IMR-90 (cell line): ENCODE measurements at regions not wholly inside any gene's neighbourhood (a gene's known extent, or its start where the extent isn't known, plus 50 kb on each side); places are given as distances from the start of the nearest gene placed in this dataset.

ENCODE experiments used
- ATAC-seq: fragments of 200-7000 bp; cut with Tn5 transposase; 2 replicates; pipeline ENCODE4 v1.9.1; 2020; ENCODE audit warnings: low read depth, mild to moderate bottlenecking, moderate library complexity
- BruUV-seq: library from RNA; stranded (reverse); fragments of 400-500 nt; replicated peaks from 2 replicates; lab custom pipeline; 2021; lab: Mats Ljungman, UMichigan
- CTCF ChIA-PET: fragments of 300-600 bp; formaldehyde crosslinking; extraction: SDS; loops from one replicate; lab custom pipeline; 2021; ENCODE audit warnings: antibody characterized with exemption; lab: Yijun Ruan, JAX
- POLR2A ChIA-PET: fragments of 300-600 bp; sonication (Branson Sonifier 250); formaldehyde crosslinking; loops from one replicate; lab custom pipeline; 2022; ENCODE audit warnings: antibody characterized with exemption; ENCODE audit not compliant: unreplicated experiment; lab: Charles Lee
- DNase-seq: peaks from one replicate; pipeline ENCODE4 v3.0.0; 2013
- H2AFZ ChIP-seq: replicated peaks from 2 replicates; pipeline ENCODE3; 2013; ENCODE audit warnings: low read length, mild to moderate bottlenecking; ENCODE audit not compliant: poor library complexity
- H2AK5ac ChIP-seq: 2 replicates; pipeline ENCODE4 v1.6.1; 2013; ENCODE audit warnings: low read depth, low read length, inconsistent platforms
- H2AK9ac ChIP-seq: replicated peaks from 2 replicates; pipeline ENCODE3; 2013; ENCODE audit warnings: mild to moderate bottlenecking, low read depth, low read length, moderate library complexity; ENCODE audit not compliant: poor library complexity
- H2BK120ac ChIP-seq: 2 replicates; pipeline ENCODE4 v1.6.1; 2013; ENCODE audit warnings: low read depth, low read length, inconsistent platforms
- H2BK15ac ChIP-seq: 3 replicates; pipeline ENCODE4 v1.6.1; 2013; ENCODE audit warnings: low read depth, low read length, inconsistent platforms
- H2BK20ac ChIP-seq: 2 replicates; pipeline ENCODE4 v1.6.1; 2013; ENCODE audit warnings: low read depth, mild to moderate bottlenecking, inconsistent platforms, low read length, moderate library complexity
- H2BK5ac ChIP-seq: 2 replicates; pipeline ENCODE4 v1.6.1; 2013; ENCODE audit warnings: mild to moderate bottlenecking, low read depth, low read length, inconsistent platforms; ENCODE audit not compliant: poor library complexity, severe bottlenecking
- H3K14ac ChIP-seq: replicated peaks from 2 replicates; pipeline ENCODE4 v1.6.1; 2013; ENCODE audit warnings: low read depth, low read length, inconsistent platforms
- H3K18ac ChIP-seq: 2 replicates; pipeline ENCODE4 v1.6.1; 2013; ENCODE audit warnings: low read depth, low read length, control low read depth
- H3K23ac ChIP-seq: 2 replicates; pipeline ENCODE4 v1.6.1; 2013; ENCODE audit warnings: low read depth, low read length, inconsistent platforms
- H3K27ac ChIP-seq: 2 replicates; pipeline ENCODE4 v1.5.1; 2013; ENCODE audit warnings: mild to moderate bottlenecking, control low read depth, low read length; ENCODE audit not compliant: insufficient read depth
- H3K27me3 ChIP-seq: 2 replicates; pipeline ENCODE4 v1.6.1; 2013; ENCODE audit warnings: low read length; ENCODE audit not compliant: control insufficient read depth, insufficient read depth
- H3K36me3 ChIP-seq: 2 replicates; pipeline ENCODE4 v1.6.1; 2013; ENCODE audit warnings: low read length, mixed read lengths; ENCODE audit not compliant: control insufficient read depth, insufficient read depth
- H3K4ac ChIP-seq: 2 replicates; pipeline ENCODE4 v1.6.1; 2013; ENCODE audit warnings: low read depth, low read length, inconsistent platforms
- H3K4me1 ChIP-seq: 2 replicates; pipeline ENCODE4 v1.6.1; 2013; ENCODE audit warnings: low read length, mixed read lengths; ENCODE audit not compliant: control insufficient read depth, insufficient read depth
- H3K4me2 ChIP-seq: 2 replicates; pipeline ENCODE4 v1.6.1; 2013; ENCODE audit warnings: low read depth, mild to moderate bottlenecking, control low read depth, low read length, moderate library complexity
- H3K4me3 ChIP-seq: 2 replicates; pipeline ENCODE4 v1.5.1; 2013; ENCODE audit warnings: low read depth, mild to moderate bottlenecking, control low read depth, low read length, moderate library complexity; ENCODE audit not compliant: insufficient read depth
- H3K56ac ChIP-seq: 2 replicates; pipeline ENCODE4 v1.6.1; 2013; ENCODE audit warnings: low read length, inconsistent platforms; ENCODE audit not compliant: insufficient read depth; ENCODE audit errors: extremely low read depth
- H3K79me1 ChIP-seq, 2 experiments: 2 replicates each; pipeline ENCODE4 v1.6.1; 2013; ENCODE audit warnings: low read length in 2 of 2, inconsistent platforms in 1 of 2, low read depth in 1 of 2
- H3K9ac ChIP-seq: 2 replicates; pipeline ENCODE4 v1.6.1; 2013; ENCODE audit warnings: low read depth, low read length, control low read depth
- H3K9me1 ChIP-seq: 2 replicates; pipeline ENCODE4 v1.6.1; 2013; ENCODE audit warnings: low read length, inconsistent platforms; ENCODE audit not compliant: insufficient read depth
- H3K9me3 ChIP-seq: 2 replicates; pipeline ENCODE4 v1.6.1; 2013; ENCODE audit warnings: low read length; ENCODE audit not compliant: control insufficient read depth, insufficient read depth
- H4K20me1 ChIP-seq: 2 replicates; pipeline ENCODE4 v1.6.1; 2013; ENCODE audit warnings: low read length, inconsistent platforms; ENCODE audit not compliant: insufficient read depth
- H4K5ac ChIP-seq: 2 replicates; pipeline ENCODE4 v1.6.1; 2013; ENCODE audit warnings: mild to moderate bottlenecking, low read depth, low read length, control low read depth
- H4K8ac ChIP-seq, 2 experiments: 2 replicates each; pipeline ENCODE4 v1.6.1; 2013; ENCODE audit warnings: low read depth in 2 of 2, low read length in 2 of 2, control low read depth in 1 of 2, inconsistent platforms in 1 of 2
- H4K91ac ChIP-seq: 2 replicates; pipeline ENCODE4 v1.6.1; 2013; ENCODE audit warnings: low read depth, low read length, inconsistent platforms; ENCODE audit not compliant: insufficient read depth
- BHLHE40 ChIP-seq: fragments of 150-350 bp; IDR thresholded peaks from 2 replicates; pipeline ENCODE4 v1.6.1; 2016; ENCODE audit warnings: mild to moderate bottlenecking, low read depth, low read length
- CEBPB ChIP-seq: IDR thresholded peaks from 2 replicates; pipeline ENCODE4 v1.6.1; 2012; ENCODE audit warnings: low read depth, low read length, improper control_type of control experiment
- CHD1 ChIP-seq: IDR thresholded peaks from 2 replicates; pipeline ENCODE4 v1.6.1; 2012; ENCODE audit warnings: low read depth, low read length, improper control_type of control experiment
- CTCF ChIP-seq: conservative IDR thresholded peaks from 2 replicates; pipeline ENCODE4 v1.5.1; 2012; ENCODE audit warnings: mild to moderate bottlenecking, low read depth, low read length, improper control_type of control experiment
- ELK1 ChIP-seq: fragments of 150-350 bp; IDR thresholded peaks from 2 replicates; pipeline ENCODE4 v1.6.1; 2016; ENCODE audit warnings: low read depth, mild to moderate bottlenecking, low read length, moderate library complexity, borderline replicate concordance
- FOS ChIP-seq: fragments of 150-350 bp; IDR thresholded peaks from 2 replicates; pipeline ENCODE4 v1.6.1; 2016; ENCODE audit warnings: low read depth, low read length
- MAFK ChIP-seq: IDR thresholded peaks from 2 replicates; pipeline ENCODE4 v1.6.1; 2012; ENCODE audit warnings: low read depth, low read length, improper control_type of control experiment
- MAZ ChIP-seq: IDR thresholded peaks from 2 replicates; pipeline ENCODE4 v1.6.1; 2012; ENCODE audit warnings: low read depth, mild to moderate bottlenecking, low read length, improper control_type of control experiment, moderate library complexity, borderline replicate concordance
- MXI1 ChIP-seq: IDR thresholded peaks from 2 replicates; pipeline ENCODE4 v1.6.1; 2012; ENCODE audit warnings: low read depth, mild to moderate bottlenecking, low read length, moderate library complexity, borderline replicate concordance
- NFE2L2 ChIP-seq: fragments of 150-350 bp; IDR thresholded peaks from 2 replicates; pipeline ENCODE4 v1.6.1; 2016; ENCODE audit warnings: low read depth, mild to moderate bottlenecking, low read length
- POLR2A ChIP-seq: IDR thresholded peaks from 2 replicates; pipeline ENCODE4 v1.6.1; 2012; ENCODE audit warnings: mild to moderate bottlenecking, low read depth, low read length
- RAD21 ChIP-seq: IDR thresholded peaks from 2 replicates; pipeline ENCODE4 v1.6.1; 2012; ENCODE audit warnings: low read length, improper control_type of control experiment
- RCOR1 ChIP-seq: IDR thresholded peaks from 2 replicates; pipeline ENCODE4 v1.6.1; 2012; ENCODE audit warnings: mild to moderate bottlenecking, low read length, improper control_type of control experiment; ENCODE audit not compliant: insufficient replicate concordance
- RFX5 ChIP-seq: IDR thresholded peaks from 2 replicates; pipeline ENCODE4 v1.8.0; 2012; ENCODE audit warnings: low read depth, mild to moderate bottlenecking, low read length, moderate library complexity
- SMC3 ChIP-seq: fragments of 150-350 bp; IDR thresholded peaks from 2 replicates; pipeline ENCODE4 v1.6.1; 2016; ENCODE audit warnings: low read depth, mild to moderate bottlenecking, antibody characterized with exemption, low read length, moderate library complexity
- USF2 ChIP-seq: fragments of 150-350 bp; IDR thresholded peaks from 2 replicates; pipeline ENCODE4 v1.6.1; 2017; ENCODE audit warnings: mild to moderate bottlenecking, antibody characterized with exemption, low read length, low read depth
- WGBS, 2 experiments: methylation state at CpG; one replicate each; pipeline versions ENCODE4 v1.1.5 to v1.1.7; 2013; ENCODE audit warnings: missing lambda C conversion rate in 2 of 2; ENCODE audit not compliant: insufficient read length in 1 of 2; ENCODE audit errors: extremely low coverage in 2 of 2; 5-methylcytosine and 5-hydroxymethylcytosine counted together
- dilution Hi-C: fragments of 300-500 bp; cut with HindIII; formaldehyde crosslinking; loops from one replicate; pipeline ENCODE4 v1.14.3; 2018; ENCODE audit warnings: low sequenced_read_pairs; ENCODE audit not compliant: unreplicated experiment
- in situ Hi-C: fragments of 300-500 bp; cut with MboI; formaldehyde crosslinking; loops from 3 replicates; pipeline ENCODE4 v1.14.3; 2019; ENCODE audit warnings: low sequenced_read_pairs, inconsistent platforms, mixed read lengths
- intact Hi-C: fragments of 100-400 bp; cut with micrococcal nuclease; formaldehyde crosslinking; loops from 2 replicates; pipeline ENCODE4 v1.10.0; 2022

- H3K79me1 ChIP-seq = no peaks in the 10 kb centered on the region
- no peaks in the 10 kb centered on the region for H3K27me3 ChIP-seq
- H2BK5ac ChIP-seq = no peak overlapping the region
- no peak overlapping the region for H4K5ac ChIP-seq
- no peak overlapping the region for H3K56ac ChIP-seq
- ATAC-seq (no peak), DNase-seq (no peak)
- no peak for TF ChIP-seq MAZ
- TF ChIP-seq NFE2L2 = no peak
- no peak for TF ChIP-seq BHLHE40
- no peak for TF ChIP-seq USF2
- TF ChIP-seq RAD21 = no peak
- no peak for TF ChIP-seq RCOR1
- no peak for TF ChIP-seq CTCF
- TF ChIP-seq MAFK = no peak
- TF ChIP-seq POLR2A = no peak
- no peak for TF ChIP-seq CHD1
- no peak for TF ChIP-seq ELK1
- TF ChIP-seq MXI1 = no peak
- no peak for TF ChIP-seq RFX5
- no peak for TF ChIP-seq SMC3
- no peak for TF ChIP-seq CEBPB
- no peak for TF ChIP-seq FOS
- H3K4me1 ChIP-seq = no peaks in the 10 kb centered on the region
- H3K27ac ChIP-seq = no peak overlapping the region
- ChIA-PET POLR2A (no interaction called here), CTCF (no interaction called here)
- no peaks in the 10 kb centered on the region for H3K9me1 ChIP-seq
- no peak overlapping the region for H2AK9ac ChIP-seq
- no peak overlapping the region for H3K23ac ChIP-seq
- dilution Hi-C loops = no loop called here
- H3K4ac ChIP-seq = no peak overlapping the region
- H4K91ac ChIP-seq = no peak overlapping the region
- H4K8ac ChIP-seq = no peak overlapping the region
- intact Hi-C loops = no loop called here
- BruUV-seq = no TSS peak
- no peak overlapping the region for H2AFZ ChIP-seq
- H3K18ac ChIP-seq = no peak overlapping the region
- no peak overlapping the region for H2BK20ac ChIP-seq
- no peak overlapping the region for H3K14ac ChIP-seq
- no peak overlapping the region for H3K9ac ChIP-seq
- no peak overlapping the region for H3K4me2 ChIP-seq
- no peaks in the 10 kb centered on the region for H3K36me3 ChIP-seq
- peaks cover 2% of the 10 kb centered on the region; the same call in 1 of the 2 replicates for H3K9me3 ChIP-seq
- no peak overlapping the region for H2BK15ac ChIP-seq
- H3K4me3 ChIP-seq = no peak overlapping the region
- no peak overlapping the region for H2BK120ac ChIP-seq
- no peak overlapping the region for H2AK5ac ChIP-seq
- H4K20me1 ChIP-seq = no peaks in the 10 kb centered on the region
- in situ Hi-C loops = no loop called here
- WGBS, 2 experiments = no CpG with 5 or more reads among the region's 4 CpGs
Observed at GRCh38 chr4:31755751-31756150, 1035.6 kb downstream of the PCDH7 start.
